Thoracic aorta (tissue), 2 donors: ENCODE measurements at regions not wholly inside any gene's neighbourhood (a gene's known extent, or its start where the extent isn't known, plus 50 kb on each side); places are given as distances from the start of the nearest gene placed in this dataset.

Source experiments
- ATAC-seq: fragments of 150-250 bp; one replicate; pipeline ENCODE4 v1.8.0; 2017; ENCODE audit warnings: low read depth; ENCODE audit not compliant: insufficient number of reproducible peaks, low FRiP score
- DNase-seq: peaks from one replicate; pipeline ENCODE4 v3.0.0-alpha.2; 2020; ENCODE audit warnings: low spot score
- H3K27ac ChIP-seq, 2 donors: fragments of 200-600 bp; sonication (generic); 1 replicate in 1 of 2; 2 replicates in 1 of 2; pipeline ENCODE4 v1.5.1; 2016; ENCODE audit warnings: mild to moderate bottlenecking in 2 of 2, moderate library complexity in 2 of 2
- H3K27me3 ChIP-seq: fragments of 200-600 bp; sonication (generic); replicated peaks from 2 replicates; pipeline ENCODE4 v1.6.0; 2016; ENCODE audit warnings: mild to moderate bottlenecking; ENCODE audit not compliant: insufficient read depth
- H3K36me3 ChIP-seq: fragments of 200-600 bp; sonication (generic); one replicate; pipeline ENCODE4 v1.5.1; 2016
- H3K4me1 ChIP-seq, 2 donors: fragments of 200-600 bp; sonication (generic); 1 replicate in 1 of 2; 2 replicates in 1 of 2; pipeline versions ENCODE4 v1.5.1 to v1.6.0; 2016; ENCODE audit warnings: low read depth in 2 of 2, mild to moderate bottlenecking in 1 of 2; ENCODE audit not compliant: control insufficient read depth in 1 of 2
- H3K4me3 ChIP-seq: fragments of 200-600 bp; sonication (generic); 2 replicates; pipeline ENCODE4 v1.5.1; 2016; ENCODE audit warnings: mild to moderate bottlenecking
- H3K9me3 ChIP-seq: fragments of 200-600 bp; sonication (generic); 2 replicates; pipeline ENCODE4 v1.5.1; 2016
- TF ChIP-seq, protein P1 (sequence below): fragments of 200-600 bp; sonication (generic); IDR thresholded peaks from one replicate; pipeline ENCODE4 v1.5.1; 2019; ENCODE audit warnings: antibody characterized with exemption

DNA sequence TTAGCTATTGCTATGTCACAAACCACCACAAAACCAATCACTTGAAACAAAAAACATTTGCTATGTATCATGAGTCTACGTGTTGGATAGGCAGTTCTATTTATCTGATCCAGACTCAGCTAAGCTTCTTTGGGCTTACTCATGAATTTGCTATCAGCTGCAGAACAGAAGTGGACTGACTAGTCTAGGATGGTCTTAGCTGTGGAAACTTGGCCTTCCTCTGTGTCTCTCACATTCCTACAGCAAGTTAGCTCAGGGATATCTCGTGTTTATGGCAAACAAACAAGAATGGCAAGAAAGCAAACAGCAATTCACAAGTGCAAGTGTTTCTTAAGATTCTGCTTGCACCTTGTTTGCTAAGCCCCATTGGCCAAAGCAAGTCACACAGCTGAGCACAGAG is 288.0 kb upstream of the TNP1 start:
- Histone ChIP-seq H3K36me3 (no peaks in the 10 kb centered on the region), H3K4me3 (no peak overlapping the region), H3K27ac (no peak overlapping the region), H3K9me3 (no peaks in the 10 kb centered on the region), H3K27me3 (no peaks in the 10 kb centered on the region), H3K4me1 (no peaks in the 10 kb centered on the region)
- DNase-seq (no peak), ATAC-seq (no peak)
- TF ChIP-seq, protein P1, sequence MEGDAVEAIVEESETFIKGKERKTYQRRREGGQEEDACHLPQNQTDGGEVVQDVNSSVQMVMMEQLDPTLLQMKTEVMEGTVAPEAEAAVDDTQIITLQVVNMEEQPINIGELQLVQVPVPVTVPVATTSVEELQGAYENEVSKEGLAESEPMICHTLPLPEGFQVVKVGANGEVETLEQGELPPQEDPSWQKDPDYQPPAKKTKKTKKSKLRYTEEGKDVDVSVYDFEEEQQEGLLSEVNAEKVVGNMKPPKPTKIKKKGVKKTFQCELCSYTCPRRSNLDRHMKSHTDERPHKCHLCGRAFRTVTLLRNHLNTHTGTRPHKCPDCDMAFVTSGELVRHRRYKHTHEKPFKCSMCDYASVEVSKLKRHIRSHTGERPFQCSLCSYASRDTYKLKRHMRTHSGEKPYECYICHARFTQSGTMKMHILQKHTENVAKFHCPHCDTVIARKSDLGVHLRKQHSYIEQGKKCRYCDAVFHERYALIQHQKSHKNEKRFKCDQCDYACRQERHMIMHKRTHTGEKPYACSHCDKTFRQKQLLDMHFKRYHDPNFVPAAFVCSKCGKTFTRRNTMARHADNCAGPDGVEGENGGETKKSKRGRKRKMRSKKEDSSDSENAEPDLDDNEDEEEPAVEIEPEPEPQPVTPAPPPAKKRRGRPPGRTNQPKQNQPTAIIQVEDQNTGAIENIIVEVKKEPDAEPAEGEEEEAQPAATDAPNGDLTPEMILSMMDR = no peak

DNA sequence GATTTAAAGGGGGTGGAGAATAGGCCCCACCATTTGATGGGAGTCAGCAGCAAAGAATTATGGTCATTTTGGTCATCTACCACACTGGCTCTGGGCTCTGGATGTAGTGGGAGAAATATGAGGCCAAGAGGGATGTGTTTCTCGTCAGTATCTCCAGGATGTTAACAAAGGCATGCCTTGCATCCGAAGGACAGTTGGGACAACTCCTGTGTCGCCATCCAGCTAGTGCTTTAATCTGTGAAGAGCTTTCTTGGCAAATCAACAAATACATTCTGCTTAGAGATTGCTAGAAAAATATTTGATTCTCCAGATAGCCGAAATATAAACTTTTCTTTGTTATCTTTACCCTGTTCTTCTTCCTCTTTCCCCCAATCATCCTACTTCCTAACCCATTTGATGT is 287.1 kb upstream of the TNP1 start:
- Histone ChIP-seq H3K4me3 (no peak overlapping the region), H3K4me1 (no peaks in the 10 kb centered on the region), H3K27me3 (no peaks in the 10 kb centered on the region), H3K9me3 (no peaks in the 10 kb centered on the region), H3K36me3 (no peaks in the 10 kb centered on the region), H3K27ac (no peak overlapping the region)
- DNase-seq (no peak), ATAC-seq (no peak)
- TF ChIP-seq, protein P1 = no peak

GRCh38 chr2:217142649-217143266 is 282.9 kb upstream of the TNP1 start:
- DNase-seq = no peak
- Histone ChIP-seq H3K36me3 (no peaks in the 10 kb centered on the region), H3K27ac (no peak overlapping the region), H3K27me3 (no peaks in the 10 kb centered on the region), H3K9me3 (peaks cover 27% of the 10 kb centered on the region), H3K4me1 (no peaks in the 10 kb centered on the region), H3K4me3 (no peak overlapping the region)
- TF ChIP-seq, protein P1 = no peak
- no peak for ATAC-seq

GRCh38 chr2:217138284-217138683 is 278.4 kb upstream of the TNP1 start:
- Histone ChIP-seq H3K4me3 (no peak overlapping the region), H3K27ac (no peak overlapping the region), H3K9me3 (peaks cover 32% of the 10 kb centered on the region), H3K4me1 (no peaks in the 10 kb centered on the region), H3K27me3 (no peaks in the 10 kb centered on the region), H3K36me3 (no peaks in the 10 kb centered on the region)
- ATAC-seq = no peak
- DNase-seq = no peak
- TF ChIP-seq, protein P1 = no peak

- H3K36me3 ChIP-seq = no peaks in the 10 kb centered on the region
- no peaks in the 10 kb centered on the region for H3K4me1 ChIP-seq
- TF ChIP-seq, protein P1 = no peak
- H3K9me3 ChIP-seq = no peaks in the 10 kb centered on the region
- no peak for ATAC-seq
- no peaks in the 10 kb centered on the region for H3K27me3 ChIP-seq
- DNase-seq = no peak
- no peak overlapping the region for H3K4me3 ChIP-seq
- no peak overlapping the region for H3K27ac ChIP-seq
These were observed 267.9 kb upstream of the TNP1 start for GRCh38 chr2:217127744-217128143.
